T-helper 1 cell (primary cell): ENCODE measurements at regions not wholly inside any gene's neighbourhood (a gene's known extent, or its start where the extent isn't known, plus 50 kb on each side); places are given as distances from the start of the nearest gene placed in this dataset.
"Not testable (repeated sequence)": the region's sequence is repeated elsewhere in the genome, so short reads cannot be mapped to it uniquely, and the experiment has no call there.

Experiments used
- DNase-seq, 5 donors: peaks; one replicate each; pipeline ENCODE4 v3.0.0-alpha.2; 2012 to 2020

DNA sequence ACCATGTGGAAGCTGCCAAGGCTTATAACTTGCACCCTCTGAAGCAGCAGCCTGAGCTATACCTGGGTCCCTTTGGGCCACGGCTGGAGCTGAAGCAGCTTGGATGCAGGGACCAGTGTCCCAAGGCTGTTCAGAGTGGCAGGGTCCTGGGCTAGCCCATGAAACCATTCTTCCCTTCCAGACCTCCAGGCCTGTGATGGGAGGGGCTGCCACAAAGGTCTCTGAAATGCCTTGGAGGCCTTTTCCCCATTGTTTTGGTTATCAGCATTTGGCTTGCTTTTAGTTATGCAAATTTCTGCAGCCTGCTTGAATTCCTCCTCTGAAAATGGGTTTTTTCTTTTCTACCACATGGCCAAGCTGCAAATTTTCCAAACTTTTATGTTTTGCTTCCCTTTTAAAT lies 433.7 kb upstream of the ACO1 start:
- DNase-seq, result no peak

DNA sequence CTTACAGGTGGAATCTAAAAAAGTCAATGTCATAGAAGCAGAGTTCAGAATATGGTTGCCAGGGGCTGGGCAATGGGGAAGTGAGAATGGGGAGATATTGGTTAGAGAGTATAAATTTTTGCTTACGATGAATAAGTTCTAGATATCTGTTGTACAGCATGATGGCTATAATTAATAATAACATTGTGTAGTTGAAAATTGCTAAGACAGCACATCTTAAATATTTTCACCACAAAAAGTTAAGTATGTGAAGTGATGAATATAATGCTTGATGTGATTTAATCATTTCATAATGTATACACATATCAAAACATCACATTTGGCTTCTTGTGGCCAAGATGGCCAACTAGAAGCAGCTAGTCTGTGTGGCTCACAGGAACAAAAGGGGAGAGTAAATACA lies 425.9 kb upstream of the ACO1 start:
- no peak for DNase-seq

DNA sequence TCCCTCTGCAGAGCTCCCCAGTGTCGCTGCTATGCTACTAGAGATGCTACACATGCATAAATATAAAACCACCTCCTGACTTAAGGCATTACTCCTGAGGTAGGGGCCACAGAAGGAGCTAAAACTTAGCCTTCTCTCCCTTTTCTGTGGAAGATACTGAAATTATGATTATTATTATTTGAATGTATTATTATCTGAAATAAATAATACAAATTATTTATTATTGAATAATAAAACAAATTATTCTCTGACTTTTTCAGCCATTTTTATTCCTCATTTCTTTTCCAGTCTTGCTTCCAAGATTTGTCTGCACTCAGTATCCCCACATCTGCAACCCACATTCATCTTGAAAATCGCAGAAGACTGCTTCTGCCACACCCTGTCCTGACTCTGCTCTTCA lies 414.9 kb upstream of the ACO1 start:
- DNase-seq, result no peak

DNA sequence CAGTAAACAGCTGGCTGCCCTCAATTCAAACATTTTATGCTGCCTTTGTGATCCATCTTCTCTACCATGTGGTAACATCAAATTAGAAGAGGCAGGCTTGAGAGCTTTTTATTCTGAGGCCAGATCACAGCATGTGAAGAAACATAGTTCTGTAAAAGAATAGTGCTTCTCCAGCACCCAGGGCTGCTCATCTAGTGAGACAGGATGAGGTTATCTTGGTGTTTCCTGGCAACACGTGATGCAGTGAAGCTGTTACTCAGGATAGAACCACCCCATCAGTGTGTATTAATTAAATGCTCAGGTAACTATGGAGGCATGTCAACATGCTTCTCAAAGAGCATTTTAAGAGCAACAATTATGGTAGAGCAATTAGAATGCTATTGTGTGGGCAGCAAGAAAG lies 400.5 kb upstream of the ACO1 start:
- DNase-seq, result no peak

DNA sequence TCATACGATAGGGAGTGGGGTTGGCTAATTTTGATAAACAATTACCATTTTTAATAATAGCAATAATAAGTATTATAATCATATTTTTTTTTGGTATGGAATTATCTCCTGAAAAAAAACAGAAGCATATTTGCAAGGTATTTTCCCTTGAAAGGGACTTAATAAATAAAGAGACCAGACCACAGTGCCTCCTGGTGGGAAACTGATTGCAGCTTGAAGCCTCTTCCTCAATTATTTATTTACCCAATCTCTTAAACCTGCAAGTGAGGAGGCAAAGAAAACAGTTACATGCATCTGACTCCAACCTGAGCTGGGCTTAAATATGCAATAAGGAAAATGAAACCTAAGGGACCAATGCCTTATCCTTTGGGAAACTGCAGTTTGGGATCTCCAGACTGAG lies 388.1 kb upstream of the ACO1 start:
- no peak for DNase-seq

DNA sequence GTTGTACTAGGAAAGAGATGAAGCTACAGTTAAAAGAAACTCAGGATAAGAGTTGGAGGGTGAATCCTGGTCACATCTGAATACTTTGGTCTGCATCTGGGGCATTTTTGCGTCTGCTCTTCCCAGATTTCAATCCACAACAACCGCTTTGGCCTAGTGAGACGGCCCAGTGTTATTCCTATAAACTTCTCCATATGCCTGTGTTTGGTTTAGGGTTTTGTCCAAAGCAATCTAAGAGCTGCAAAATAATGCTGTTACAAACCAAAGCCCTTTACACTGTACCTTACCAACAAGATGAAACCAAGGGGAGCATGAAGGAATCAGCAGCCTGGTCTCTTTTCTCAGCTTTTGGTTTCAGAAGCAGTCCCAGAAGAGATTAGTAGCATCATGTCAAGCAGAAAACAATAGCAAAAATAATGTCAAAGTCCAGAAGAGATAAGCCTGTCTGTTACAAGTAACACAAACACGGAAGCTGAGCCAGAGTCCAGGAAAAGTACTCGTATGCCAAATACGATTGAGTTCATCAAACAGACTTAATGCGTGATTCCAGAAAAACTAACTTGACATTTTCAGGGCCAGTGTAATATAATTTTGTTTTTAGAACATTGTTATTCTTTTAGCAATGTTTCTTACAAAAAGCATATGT lies 379.9 kb upstream of the ACO1 start:
- no peak for DNase-seq

DNA sequence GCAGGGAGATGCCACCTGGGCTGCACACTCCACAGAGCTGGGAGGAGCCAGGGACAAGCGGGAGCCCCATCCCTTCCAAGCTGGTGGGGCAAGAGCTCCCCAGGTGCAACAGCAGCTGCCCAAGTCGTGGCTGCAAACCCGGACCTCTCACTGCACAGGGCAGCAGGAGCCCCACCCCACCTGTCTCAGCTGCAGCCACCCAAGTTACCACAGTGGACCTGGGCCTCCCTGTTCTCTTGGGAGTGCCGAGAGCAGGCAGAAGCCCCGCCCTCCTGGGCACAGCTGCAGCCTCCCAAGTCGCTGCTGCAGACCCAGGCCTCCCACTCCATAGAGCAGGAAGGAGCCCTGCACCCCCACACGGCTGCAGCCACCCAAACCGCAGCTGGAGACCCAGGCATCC lies 374.1 kb upstream of the ACO1 start:
- no peak for DNase-seq

DNA sequence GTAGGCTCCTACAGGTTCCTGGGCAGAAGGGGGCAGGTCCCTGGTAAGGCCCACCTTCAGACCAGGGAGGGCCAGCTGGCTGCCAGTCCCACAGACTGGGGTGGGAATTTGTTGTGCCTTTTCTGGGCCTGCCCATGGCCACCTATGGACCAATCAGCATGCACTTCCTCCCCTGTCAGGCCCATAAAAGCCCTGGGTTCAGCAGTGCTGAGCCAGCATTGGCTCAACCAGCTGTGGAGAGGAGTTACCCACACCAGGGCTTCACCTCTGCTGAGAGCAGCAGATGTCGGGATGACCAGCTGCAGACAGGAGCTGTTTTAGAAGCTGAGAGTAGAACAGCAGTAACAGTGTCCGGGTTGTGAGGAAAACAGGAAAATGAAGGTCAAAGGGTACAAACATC lies 373.4 kb upstream of the ACO1 start:
- DNase-seq, result no peak

DNA sequence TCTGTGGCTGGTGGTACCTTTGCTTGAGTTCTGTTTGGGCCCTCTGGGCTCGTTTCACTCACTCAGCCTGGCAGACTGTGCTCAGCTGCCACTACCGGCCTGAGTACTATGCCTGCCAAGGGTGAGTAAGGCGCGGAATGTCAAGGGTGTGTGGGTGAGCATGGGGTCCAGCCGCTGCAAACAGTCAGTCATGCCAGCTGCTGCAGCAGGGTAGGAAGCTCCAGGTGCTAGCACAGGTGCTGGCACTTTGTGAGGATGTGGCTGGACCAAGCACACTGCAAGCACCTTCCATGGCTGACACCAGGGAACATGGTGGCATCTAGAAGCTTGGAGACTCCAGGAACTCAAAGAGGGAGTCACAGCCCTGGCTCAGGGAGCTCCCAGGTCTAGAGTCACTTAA lies 368.6 kb upstream of the ACO1 start:
- DNase-seq, result no peak

DNA sequence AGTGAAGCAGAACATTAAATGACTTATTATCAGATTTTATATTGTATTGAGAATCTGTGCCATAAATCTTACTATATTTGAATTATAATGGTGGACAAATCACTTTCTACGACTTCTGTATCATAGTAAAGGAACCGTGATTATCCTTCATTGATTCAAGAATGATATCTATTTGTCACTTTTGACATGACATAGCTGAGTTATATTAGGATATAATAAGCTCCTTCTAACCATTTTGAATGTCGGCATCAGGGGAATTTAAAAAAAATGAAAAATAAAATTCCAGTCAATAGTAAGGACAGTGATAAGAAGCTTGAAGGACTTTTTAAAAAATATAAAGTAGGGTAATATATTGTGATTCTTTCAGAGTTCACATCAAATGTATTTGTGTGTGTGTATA lies 338.9 kb upstream of the ACO1 start:
- no peak for DNase-seq

DNA sequence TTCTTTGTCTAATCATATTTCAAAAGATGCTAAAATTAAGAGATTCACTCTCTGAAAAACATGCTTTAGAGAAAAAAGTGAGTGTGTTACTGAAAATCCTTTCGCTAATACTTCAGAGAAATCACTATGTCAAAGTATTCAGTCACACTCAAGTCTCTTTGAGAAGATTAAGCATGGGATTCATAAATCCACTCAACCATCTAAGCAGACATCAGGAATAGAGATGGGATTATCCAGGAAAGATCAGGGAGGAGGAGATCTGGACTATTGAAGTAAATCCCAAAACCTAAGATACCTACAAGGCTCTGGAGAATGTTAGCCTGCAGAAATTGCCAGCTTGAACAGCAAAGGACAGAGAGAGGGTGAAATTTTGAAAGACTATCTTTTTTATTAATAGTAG lies 317.2 kb upstream of the ACO1 start:
- no peak for DNase-seq

DNA sequence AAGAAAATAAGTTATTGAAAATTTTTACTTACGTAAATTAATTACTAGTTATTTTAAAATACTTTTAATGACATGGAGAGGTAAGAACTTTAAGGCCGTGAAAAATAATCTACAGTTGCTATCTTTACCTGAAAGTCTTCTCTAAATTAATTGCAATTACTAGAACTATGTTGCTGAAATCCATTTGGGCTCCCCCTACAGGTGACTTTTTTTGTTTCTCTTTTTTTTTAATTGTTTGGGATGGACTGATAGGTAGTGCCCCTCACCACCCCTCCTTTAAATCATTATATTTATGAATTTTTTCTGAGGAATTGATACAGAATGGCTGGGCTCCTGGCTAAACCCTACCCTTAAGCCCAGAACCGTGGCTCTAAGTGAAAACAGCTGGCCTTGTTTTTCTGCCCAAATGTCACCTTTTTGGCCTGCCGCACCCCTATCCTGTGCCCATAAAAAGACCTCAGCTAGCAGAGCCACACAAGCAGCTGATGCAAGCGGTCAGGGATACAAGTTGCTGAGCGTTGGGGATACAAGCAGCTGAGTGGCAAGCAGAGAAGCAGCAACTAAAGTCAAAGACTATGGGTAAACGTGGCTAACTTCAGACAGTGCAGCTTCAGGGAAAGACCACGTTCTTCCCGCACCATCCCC lies 315.2 kb upstream of the ACO1 start:
- DNase-seq, result no peak

DNA sequence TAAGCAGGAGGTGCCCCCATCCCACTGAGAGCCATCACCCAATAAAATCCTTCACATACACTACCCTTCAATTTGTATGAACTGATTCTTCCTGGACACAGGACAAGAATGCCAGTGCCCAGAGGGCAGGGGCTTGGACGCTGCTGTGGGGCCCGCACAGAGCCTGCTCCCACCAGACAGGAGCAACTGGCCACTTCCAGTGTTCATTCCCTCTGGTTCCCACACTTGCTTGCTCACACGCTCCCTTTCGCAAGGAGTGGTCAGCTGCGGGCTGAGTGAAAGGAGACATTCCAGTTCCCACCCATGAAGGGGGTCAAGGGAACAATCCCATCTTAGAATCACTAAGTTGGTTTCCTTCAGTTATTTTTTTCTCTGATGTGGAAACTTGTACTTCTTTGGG lies 314.5 kb upstream of the ACO1 start:
- DNase-seq, result no peak

DNA sequence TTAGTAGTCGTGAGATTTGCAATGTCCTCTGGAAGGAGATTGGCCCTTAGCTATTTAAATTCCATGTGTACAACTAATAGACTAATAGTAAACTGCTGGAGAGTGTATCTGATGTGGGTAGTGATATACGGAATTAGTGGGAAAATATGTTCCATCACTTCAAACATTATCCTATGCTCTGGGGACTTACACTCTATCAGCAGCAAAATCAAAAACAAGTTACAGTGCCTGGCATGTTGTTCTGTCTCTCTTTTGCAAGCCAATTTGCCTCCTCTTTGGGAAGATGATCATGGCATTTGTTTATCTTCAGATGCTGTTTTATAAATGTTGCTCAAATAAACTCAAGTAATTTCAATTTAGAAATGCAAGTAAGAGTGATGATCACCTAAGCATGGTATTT lies 311.9 kb upstream of the ACO1 start:
- DNase-seq, result no peak

DNA sequence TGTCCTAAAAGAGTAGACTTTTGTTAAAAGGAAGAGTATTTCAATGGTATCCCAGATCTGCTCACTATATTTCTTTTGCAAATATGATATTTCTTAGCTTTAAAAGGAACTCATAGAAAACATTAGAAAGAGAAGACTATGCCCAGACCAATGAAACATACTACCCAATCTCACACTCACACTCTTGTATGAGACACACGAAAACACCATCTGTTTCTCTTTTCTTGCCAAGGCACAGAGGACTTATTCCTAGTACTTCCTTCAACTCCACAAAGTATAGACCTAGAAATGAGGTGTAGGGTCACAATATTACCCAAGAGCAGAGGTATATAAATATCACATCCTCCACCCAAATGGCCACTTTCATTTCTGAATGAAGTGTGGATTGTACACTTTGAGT lies 292.4 kb upstream of the ACO1 start:
- no peak for DNase-seq

DNA sequence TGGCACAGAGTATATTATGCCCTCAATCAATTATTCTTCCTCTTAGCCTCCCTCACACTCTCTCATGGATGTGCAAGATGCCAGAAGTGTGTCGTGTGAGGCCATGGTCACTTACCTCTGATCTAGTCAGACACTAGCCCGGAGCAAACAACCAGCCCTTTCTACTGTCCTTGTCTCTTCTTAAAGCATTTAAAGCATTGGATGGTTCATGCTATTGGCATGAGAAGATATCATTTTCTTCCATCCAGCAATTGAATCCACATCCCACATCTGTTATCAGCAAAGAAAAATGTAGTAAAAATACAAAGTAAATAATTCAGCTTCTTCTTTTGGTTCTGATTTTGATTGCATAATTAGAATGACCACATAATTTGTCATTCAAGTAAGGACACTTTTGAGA lies 267.2 kb upstream of the ACO1 start:
- no peak for DNase-seq

DNA sequence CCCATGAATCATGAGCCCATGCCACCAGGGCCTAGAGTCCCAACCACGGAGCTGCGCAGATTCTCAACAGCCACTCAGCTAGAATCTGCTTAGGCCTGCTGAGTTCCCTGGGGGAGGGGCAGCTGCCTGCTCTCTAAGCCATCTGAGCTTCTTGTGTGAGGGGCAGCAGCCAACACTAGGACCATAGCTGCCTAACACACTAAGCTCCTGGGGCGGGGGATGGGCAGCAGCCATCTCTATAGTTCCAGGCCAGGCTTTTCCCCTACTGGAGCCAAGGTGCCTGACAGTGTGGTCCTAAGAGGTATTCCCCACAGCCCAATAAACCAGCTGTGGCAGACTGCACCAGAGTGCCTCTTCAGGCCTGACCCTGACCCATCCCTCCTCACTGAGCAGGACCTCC lies 255.9 kb upstream of the ACO1 start:
- no peak for DNase-seq

DNA sequence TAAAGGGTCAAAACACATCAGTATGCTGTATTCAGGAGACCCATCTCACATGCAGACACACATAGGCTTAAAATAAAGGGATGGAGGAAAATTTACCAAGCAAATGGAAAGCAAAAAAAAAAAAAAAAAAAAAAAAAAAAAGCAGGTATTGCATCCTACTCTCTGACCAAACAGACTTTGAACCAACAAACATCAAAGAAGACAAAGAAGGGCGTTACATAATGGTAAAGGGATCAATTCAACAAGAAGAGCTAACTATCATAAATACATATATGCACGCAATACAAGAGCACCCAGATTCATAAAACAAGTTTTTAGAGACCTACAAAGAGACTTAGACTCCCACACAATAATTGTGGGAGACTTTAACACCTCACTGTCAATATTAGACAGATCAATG lies 253.7 kb upstream of the ACO1 start:
- not testable (repeated sequence) for DNase-seq

DNA sequence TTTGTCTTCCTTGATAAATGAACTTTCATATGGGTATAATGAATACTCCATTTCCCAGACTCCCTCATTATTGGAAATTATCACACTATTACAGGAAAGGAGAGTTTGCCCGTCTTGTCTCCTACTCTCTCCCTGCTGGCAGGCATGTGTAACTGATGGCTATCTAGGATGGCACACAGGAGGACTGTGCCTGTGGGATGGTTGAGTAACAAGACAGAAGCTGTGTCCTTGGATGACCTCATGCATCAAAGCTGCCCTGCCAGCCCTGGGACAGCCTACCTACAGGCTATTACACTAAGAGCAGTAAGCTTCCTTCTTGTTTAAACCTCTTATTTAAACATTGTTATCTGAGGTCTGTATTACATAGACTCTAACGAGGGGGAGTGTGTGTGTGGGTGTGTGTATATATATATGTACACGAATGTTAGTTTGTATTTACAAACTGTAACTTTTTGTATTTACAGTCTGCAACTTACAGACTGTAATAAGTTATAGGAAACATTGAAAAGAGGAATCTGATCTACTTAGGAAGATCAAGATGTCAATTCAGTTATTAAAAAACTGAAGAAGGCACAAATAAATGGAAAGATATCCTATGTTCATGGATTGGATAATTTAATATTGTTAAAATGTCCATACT lies 247.6 kb upstream of the ACO1 start:
- DNase-seq, result no peak

DNA sequence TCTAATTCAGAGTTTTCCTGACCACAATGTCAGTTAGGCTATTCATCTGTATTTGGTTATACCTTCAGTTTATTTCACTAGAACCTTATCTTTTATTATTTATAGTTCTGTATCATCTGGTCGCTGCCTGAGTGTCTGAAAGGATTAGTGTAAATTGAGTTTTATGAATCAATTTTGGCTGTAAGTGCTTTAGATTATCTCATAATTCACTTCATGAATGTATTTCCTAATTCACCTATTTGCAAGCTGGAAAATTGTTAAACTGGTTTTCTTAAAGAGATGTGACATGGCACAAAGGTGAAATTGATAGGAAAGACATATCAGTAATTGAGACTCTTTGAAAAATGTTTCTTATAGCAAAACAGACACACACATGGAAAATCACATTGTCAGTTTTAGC lies 242.4 kb upstream of the ACO1 start:
- no peak for DNase-seq

DNA sequence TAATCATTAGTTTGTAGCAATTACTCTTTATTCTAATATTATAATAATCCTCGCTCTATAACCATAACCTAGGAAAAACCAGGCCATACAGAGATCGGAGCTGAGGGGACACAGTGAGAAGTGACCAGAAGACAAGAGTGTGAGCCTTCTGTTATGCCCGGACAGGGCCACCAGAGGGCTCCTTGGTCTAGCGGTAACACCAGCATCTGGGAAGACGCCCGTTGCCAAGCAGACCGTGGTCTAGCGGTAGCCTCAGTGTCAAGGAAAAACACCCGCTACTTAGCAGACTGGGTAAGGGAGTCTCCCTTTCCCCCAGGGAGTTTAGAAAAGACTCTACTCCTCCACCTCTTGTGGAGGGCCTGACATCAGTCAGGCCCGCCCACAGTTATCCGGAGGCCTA lies 235.9 kb upstream of the ACO1 start:
- DNase-seq, result not testable (repeated sequence)

DNA sequence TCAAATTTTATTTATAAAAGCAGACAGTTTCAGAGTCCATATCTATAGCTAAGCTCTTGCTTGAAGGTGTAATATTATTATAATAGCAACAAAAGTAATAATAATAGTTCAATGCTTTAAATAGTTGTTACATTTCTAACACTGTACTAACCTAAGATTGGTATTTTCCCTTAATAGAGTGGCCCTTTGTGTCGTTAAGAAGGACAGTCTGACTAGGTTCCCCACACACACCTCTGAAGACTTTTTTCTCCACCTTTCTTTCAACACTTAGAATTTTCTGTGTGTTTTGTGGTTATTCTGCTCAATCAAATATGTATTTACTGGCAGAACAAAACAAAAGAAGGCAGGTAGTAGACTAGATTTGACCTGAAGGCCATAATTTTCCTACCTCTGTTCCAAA lies 223.2 kb upstream of the ACO1 start:
- no peak for DNase-seq

DNA sequence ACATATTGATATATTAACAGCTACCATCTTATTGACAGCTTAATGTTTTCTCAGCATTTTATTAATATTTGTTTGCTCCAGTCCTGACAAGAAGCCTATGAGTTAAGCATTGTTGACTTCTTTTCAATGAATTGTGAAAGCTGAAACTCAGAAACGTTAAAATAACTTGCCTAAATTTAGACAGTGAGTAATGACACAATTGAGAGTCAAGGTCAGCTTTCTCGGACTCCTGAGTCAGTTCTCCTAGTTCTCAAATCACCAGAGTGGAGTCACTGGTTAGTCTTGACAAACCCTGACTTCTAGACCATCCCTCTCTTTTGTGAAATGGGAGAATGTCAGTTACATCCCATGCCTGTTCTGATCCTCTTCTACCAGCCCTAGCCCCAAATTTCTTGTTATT lies 222.7 kb upstream of the ACO1 start:
- no peak for DNase-seq

DNA sequence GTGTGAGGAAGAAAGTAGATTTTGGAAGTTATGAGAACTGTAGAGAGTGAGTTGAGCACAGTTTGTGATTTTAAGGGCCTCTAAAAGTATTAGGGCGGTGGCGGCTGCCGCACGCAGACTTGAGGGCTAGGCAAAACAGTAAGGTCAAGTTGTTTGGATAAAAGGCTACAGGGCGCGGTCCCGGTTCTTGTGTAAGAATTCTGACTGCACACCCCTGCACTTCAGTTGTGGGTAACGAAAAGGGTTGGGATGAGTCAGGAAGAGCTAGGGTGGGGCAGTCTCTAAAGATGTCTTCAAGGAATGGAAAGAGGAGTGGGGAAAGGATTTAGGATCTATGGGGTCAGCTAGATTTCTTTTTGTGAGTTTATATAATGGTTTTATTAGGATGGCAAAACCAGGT lies 218.1 kb upstream of the ACO1 start:
- DNase-seq, result not testable (repeated sequence)

DNA sequence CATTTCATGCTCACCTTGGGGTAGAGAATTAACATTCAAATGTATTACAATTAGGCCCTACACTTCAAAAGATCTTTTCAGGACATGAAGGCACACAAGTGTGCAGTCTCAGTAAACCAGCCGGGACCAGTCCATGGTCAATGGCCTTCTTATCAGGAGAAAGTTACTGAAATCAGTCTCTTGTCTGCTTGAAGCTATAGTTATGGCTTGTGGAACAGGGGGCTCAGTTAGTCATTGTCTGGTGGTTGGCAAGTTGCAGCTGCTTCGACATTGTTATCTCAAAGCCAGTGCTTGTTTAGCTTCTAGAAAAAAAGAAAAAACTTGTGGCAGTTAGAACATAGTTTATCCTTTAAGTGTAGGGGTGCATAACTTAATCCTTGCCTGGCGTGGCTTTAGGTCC lies 213.1 kb upstream of the ACO1 start:
- DNase-seq, result no peak
